H9 (cell line): ENCODE measurements at regions not wholly inside any gene's neighbourhood (a gene's known extent, or its start where the extent isn't known, plus 50 kb on each side); places are given as distances from the start of the nearest gene placed in this dataset.

Source experiments
- DNase-seq: peaks from one replicate; pipeline ENCODE4 v3.0.0-alpha.2; 2017
- H2AFZ ChIP-seq: one replicate; pipeline ENCODE4 v1.6.1; 2013; ENCODE audit warnings: mild to moderate bottlenecking, low read length, control low read depth, moderate library complexity
- H2AK5ac ChIP-seq: 2 replicates; pipeline ENCODE4 v1.6.1; 2013; ENCODE audit warnings: low read length, control low read depth, mixed read lengths; ENCODE audit not compliant: insufficient read length
- H2BK120ac ChIP-seq: one replicate; pipeline ENCODE4 v1.6.1; 2013; ENCODE audit warnings: low read depth, mild to moderate bottlenecking, low read length, control low read depth, inconsistent platforms; ENCODE audit not compliant: poor library complexity, severe bottlenecking
- H2BK12ac ChIP-seq: 2 replicates; pipeline ENCODE4 v1.6.1; 2013; ENCODE audit warnings: low read length, control low read depth, mixed read lengths, low read depth; ENCODE audit not compliant: insufficient read length
- H2BK15ac ChIP-seq: 2 replicates; pipeline ENCODE4 v1.6.1; 2013; ENCODE audit warnings: low read depth, low read length, control low read depth
- H2BK20ac ChIP-seq: one replicate; pipeline ENCODE4 v1.6.1; 2013; ENCODE audit warnings: low read depth, mild to moderate bottlenecking, low read length, control low read depth, inconsistent platforms; ENCODE audit not compliant: poor library complexity, severe bottlenecking
- H2BK5ac ChIP-seq: 2 replicates; pipeline ENCODE4 v1.6.1; 2013; ENCODE audit warnings: low read length, control low read depth, mixed read lengths; ENCODE audit not compliant: insufficient read length
- H3K14ac ChIP-seq: 2 replicates; pipeline ENCODE4 v1.6.1; 2013; ENCODE audit warnings: low read length, control low read depth; ENCODE audit not compliant: insufficient read depth
- H3K18ac ChIP-seq: 2 replicates; pipeline ENCODE4 v1.6.1; 2013; ENCODE audit warnings: low read depth, mild to moderate bottlenecking, mixed read lengths, low read length, control low read depth; ENCODE audit not compliant: insufficient read length
- H3K23ac ChIP-seq: 2 replicates; pipeline ENCODE4 v1.6.1; 2013; ENCODE audit warnings: low read length, control low read depth, mixed read lengths, low read depth; ENCODE audit not compliant: insufficient read length
- H3K23me2 ChIP-seq: 2 replicates; pipeline ENCODE4 v1.6.1; 2013; ENCODE audit warnings: low read depth, mild to moderate bottlenecking, mixed read lengths, low read length, control low read depth; ENCODE audit not compliant: insufficient read length, poor library complexity, severe bottlenecking
- H3K27ac ChIP-seq: 2 replicates; pipeline ENCODE4 v1.5.1; 2013; ENCODE audit warnings: low read length, control low read depth, mixed read lengths, low read depth; ENCODE audit not compliant: insufficient read length
- H3K27me3 ChIP-seq: 2 replicates; pipeline ENCODE4 v1.6.1; 2013; ENCODE audit warnings: low read length, control low read depth, inconsistent platforms; ENCODE audit not compliant: insufficient read depth
- H3K4ac ChIP-seq: 2 replicates; pipeline ENCODE4 v1.6.1; 2013; ENCODE audit warnings: low read depth, mild to moderate bottlenecking, control low read depth, inconsistent platforms, low read length, moderate library complexity
- H3K4me1 ChIP-seq: 2 replicates; pipeline ENCODE4 v1.6.1; 2013; ENCODE audit warnings: low read length, control low read depth, inconsistent platforms; ENCODE audit not compliant: insufficient read depth
- H3K4me2 ChIP-seq: 2 replicates; pipeline ENCODE4 v1.6.1; 2013; ENCODE audit warnings: low read length, control low read depth, mixed read lengths; ENCODE audit not compliant: insufficient read length, insufficient read depth
- H3K56ac ChIP-seq: 2 replicates; pipeline ENCODE4 v1.6.1; 2013; ENCODE audit warnings: low read depth, mild to moderate bottlenecking, mixed read lengths, low read length, control low read depth; ENCODE audit not compliant: insufficient read length
- H3K79me1 ChIP-seq: 2 replicates; pipeline ENCODE4 v1.6.1; 2013; ENCODE audit warnings: low read depth, mild to moderate bottlenecking, moderate library complexity, low read length, control low read depth, inconsistent platforms; ENCODE audit not compliant: insufficient read depth, poor library complexity, severe bottlenecking
- H3K79me2 ChIP-seq: 2 replicates; pipeline ENCODE4 v1.6.1; 2013; ENCODE audit warnings: low read length, control low read depth, inconsistent platforms; ENCODE audit not compliant: insufficient read depth
- H3K9ac ChIP-seq: 2 replicates; pipeline ENCODE4 v1.6.1; 2013; ENCODE audit warnings: low read length, control low read depth, mixed read lengths; ENCODE audit not compliant: insufficient read length; ENCODE audit errors: extremely low read depth
- H3K9me3 ChIP-seq: one replicate; pipeline ENCODE4 v1.6.1; 2013; ENCODE audit warnings: low read depth, low read length, inconsistent platforms; ENCODE audit not compliant: control insufficient read depth
- H3T11ph ChIP-seq: one replicate; pipeline ENCODE4 v1.6.1; 2013; ENCODE audit warnings: mild to moderate bottlenecking, low read length, control low read depth, inconsistent platforms
- H4K20me1 ChIP-seq: one replicate; pipeline ENCODE4 v1.6.1; 2013; ENCODE audit not compliant: control insufficient read depth, insufficient read length, insufficient read depth
- H4K5ac ChIP-seq: 2 replicates; pipeline ENCODE4 v1.6.1; 2013; ENCODE audit warnings: low read depth, mild to moderate bottlenecking, mixed read lengths, low read length, control low read depth; ENCODE audit not compliant: insufficient read length
- H4K8ac ChIP-seq: replicated peaks from 2 replicates; pipeline ENCODE4 v1.6.1; 2013; ENCODE audit warnings: low read length, control low read depth, mixed read lengths, low read depth; ENCODE audit not compliant: insufficient read length
- H4K91ac ChIP-seq: 2 replicates; pipeline ENCODE4 v1.6.1; 2013; ENCODE audit warnings: low read depth, mild to moderate bottlenecking, moderate library complexity, mixed read lengths, low read length, control low read depth; ENCODE audit not compliant: insufficient read length
- H3K27ac Mint-ChIP-seq, 3 experiments: 2 replicates in 2 of 3; 3 replicates in 1 of 3; pipeline ENCODE4 v1.8.0; 2020 to 2021; ENCODE audit warnings: mixed read lengths in 3 of 3, mild to moderate bottlenecking in 1 of 3, moderate library complexity in 1 of 3
- H3K27me3 Mint-ChIP-seq: 2 replicates; pipeline ENCODE4 v1.8.0; 2021; ENCODE audit warnings: low read depth, mild to moderate bottlenecking, moderate library complexity, mixed read lengths
- H3K36me3 Mint-ChIP-seq, 3 experiments: 2 replicates in 2 of 3; 3 replicates in 1 of 3; pipeline ENCODE4 v1.8.0; 2020 to 2021; ENCODE audit warnings: low read depth in 3 of 3, mixed read lengths in 3 of 3; ENCODE audit not compliant: insufficient read depth in 1 of 3
- H3K4me1 Mint-ChIP-seq, 2 experiments: 2 replicates each; pipeline ENCODE4 v1.8.0; 2020; ENCODE audit warnings: mixed read lengths in 2 of 2
- H3K4me3 Mint-ChIP-seq, 2 experiments: 2 replicates in 1 of 2; 3 replicates in 1 of 2; pipeline ENCODE4 v1.8.0; 2020 to 2021; ENCODE audit warnings: mild to moderate bottlenecking in 2 of 2, mixed read lengths in 2 of 2, moderate library complexity in 1 of 2
- H3K9me3 Mint-ChIP-seq, 2 experiments: 2 replicates in 1 of 2; 3 replicates in 1 of 2; pipeline ENCODE4 v1.8.0; 2020; ENCODE audit warnings: mild to moderate bottlenecking in 2 of 2, mixed read lengths in 2 of 2, moderate library complexity in 1 of 2
- CTCF ChIP-seq: fragments of 200-600 bp; sonication (generic); conservative IDR thresholded peaks from 3 replicates; pipeline ENCODE4 v1.8.0; 2021; ENCODE audit warnings: antibody characterized with exemption, mild to moderate bottlenecking
- WGBS: extraction: QIAGEN DNeasy Blood & Tissue Kit; methylation state at CpG from one replicate; pipeline ENCODE4 v1.1.7; 2013; ENCODE audit warnings: missing lambda C conversion rate, low lambda C conversion rate, mixed read lengths; ENCODE audit not compliant: insufficient read length; ENCODE audit errors: extremely low coverage; 5-methylcytosine and 5-hydroxymethylcytosine counted together

- H3K36me3 Mint-ChIP-seq: no peaks in the 10 kb centered on the region
- Histone ChIP-seq H3K9ac (no peak overlapping the region), H3K14ac (no peak overlapping the region), H2BK5ac (no peak overlapping the region), H3K18ac (no peak overlapping the region), H3K79me2 (no peaks in the 10 kb centered on the region), H2BK20ac (no peak overlapping the region), H3K4me2 (no peak overlapping the region), H2AFZ (no peak overlapping the region), H2BK120ac (no peak overlapping the region), H2AK5ac (no peak overlapping the region), H2BK12ac (no peak overlapping the region), H3K9me3 (no peaks in the 10 kb centered on the region), H3K4me1 (no peaks in the 10 kb centered on the region), H3K4ac (no peak overlapping the region), H4K5ac (no peak overlapping the region), H3K27ac (no peak overlapping the region), H2BK15ac (no peak overlapping the region), H3K79me1 (no peaks in the 10 kb centered on the region), H4K91ac (no peak overlapping the region), H3K27me3 (no peaks in the 10 kb centered on the region), H4K20me1 (no peaks in the 10 kb centered on the region), H3K23ac (no peak overlapping the region), H3K23me2 (no peaks in the 10 kb centered on the region), H3K56ac (no peak overlapping the region), H4K8ac (no peak overlapping the region), H3T11ph (no peak overlapping the region)
- H3K27me3 Mint-ChIP-seq: no peaks in the 10 kb centered on the region
- no peak overlapping the region for H3K4me3 Mint-ChIP-seq
- H3K4me1 Mint-ChIP-seq: no peaks in the 10 kb centered on the region
- no peak for TF ChIP-seq CTCF
- DNase-seq: no peak
- no peaks in the 10 kb centered on the region; a peak in 1 of 5 replicates for H3K9me3 Mint-ChIP-seq
- WGBS: no CpG with 5 or more reads among the region's 1 CpG
- no peak overlapping the region for H3K27ac Mint-ChIP-seq
These were observed 97.7 kb upstream of the CDK6 start for GRCh38 chr7:92934096-92934495.
